Muscle layer of colon (tissue), 2 donors: ENCODE measurements at regions not wholly inside any gene's neighbourhood (a gene's known extent, or its start where the extent isn't known, plus 50 kb on each side); places are given as distances from the start of the nearest gene placed in this dataset.

Experiments used
- H3K27ac ChIP-seq: one replicate; pipeline ENCODE4 v1.7.0; 2013; ENCODE audit warnings: low read depth, mild to moderate bottlenecking, low read length, moderate library complexity
- H3K27me3 ChIP-seq, 2 donors: one replicate each; pipeline ENCODE4 v1.7.0; 2013; ENCODE audit warnings: low read length in 2 of 2, mild to moderate bottlenecking in 2 of 2; ENCODE audit not compliant: insufficient read depth in 2 of 2, control insufficient read depth in 1 of 2
- H3K36me3 ChIP-seq: one replicate; pipeline ENCODE4 v1.7.0; 2013; ENCODE audit warnings: mild to moderate bottlenecking, low read length; ENCODE audit not compliant: insufficient read depth
- H3K4me1 ChIP-seq: one replicate; pipeline ENCODE4 v1.7.0; 2013; ENCODE audit warnings: mild to moderate bottlenecking, low read length; ENCODE audit not compliant: insufficient read depth
- H3K4me3 ChIP-seq, 2 donors: one replicate each; pipeline ENCODE4 v1.7.0; 2013; ENCODE audit warnings: low read length in 2 of 2, low read depth in 1 of 2, mild to moderate bottlenecking in 1 of 2, moderate library complexity in 1 of 2
- H3K9ac ChIP-seq: one replicate; pipeline ENCODE4 v1.7.0; 2013; ENCODE audit warnings: low read length
- H3K9me3 ChIP-seq: one replicate; pipeline ENCODE4 v1.7.0; 2013; ENCODE audit warnings: mild to moderate bottlenecking, low read length
- donor health status: abdominal sarcoma.
- donor health status: Adenocarcinoma of cecum.

DNA sequence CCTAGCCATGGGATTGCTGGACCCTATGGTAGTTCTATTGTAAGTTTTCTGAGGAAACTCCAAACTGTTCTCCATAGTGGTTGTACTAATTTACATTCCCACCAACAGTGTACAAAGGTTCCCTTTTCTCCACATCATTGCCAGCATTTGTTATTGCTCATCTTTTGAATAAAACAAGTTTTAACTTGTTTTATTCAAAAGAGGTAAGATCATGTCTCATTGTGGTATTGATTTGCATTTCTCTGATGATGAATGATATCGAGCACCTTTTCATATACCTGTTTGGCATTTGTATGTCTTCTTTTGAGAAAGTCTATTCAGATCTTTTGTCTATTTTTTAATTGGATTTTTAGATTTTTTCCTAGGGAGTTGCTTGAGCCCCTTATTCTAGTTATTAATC is 819.1 kb downstream of the TUSC7 start:
- Histone ChIP-seq H3K4me3 (no peak overlapping the region), H3K9me3 (no peaks in the 10 kb centered on the region), H3K27ac (no peak overlapping the region), H3K4me1 (no peaks in the 10 kb centered on the region), H3K27me3 (no peaks in the 10 kb centered on the region), H3K36me3 (no peaks in the 10 kb centered on the region), H3K9ac (no peak overlapping the region)

DNA sequence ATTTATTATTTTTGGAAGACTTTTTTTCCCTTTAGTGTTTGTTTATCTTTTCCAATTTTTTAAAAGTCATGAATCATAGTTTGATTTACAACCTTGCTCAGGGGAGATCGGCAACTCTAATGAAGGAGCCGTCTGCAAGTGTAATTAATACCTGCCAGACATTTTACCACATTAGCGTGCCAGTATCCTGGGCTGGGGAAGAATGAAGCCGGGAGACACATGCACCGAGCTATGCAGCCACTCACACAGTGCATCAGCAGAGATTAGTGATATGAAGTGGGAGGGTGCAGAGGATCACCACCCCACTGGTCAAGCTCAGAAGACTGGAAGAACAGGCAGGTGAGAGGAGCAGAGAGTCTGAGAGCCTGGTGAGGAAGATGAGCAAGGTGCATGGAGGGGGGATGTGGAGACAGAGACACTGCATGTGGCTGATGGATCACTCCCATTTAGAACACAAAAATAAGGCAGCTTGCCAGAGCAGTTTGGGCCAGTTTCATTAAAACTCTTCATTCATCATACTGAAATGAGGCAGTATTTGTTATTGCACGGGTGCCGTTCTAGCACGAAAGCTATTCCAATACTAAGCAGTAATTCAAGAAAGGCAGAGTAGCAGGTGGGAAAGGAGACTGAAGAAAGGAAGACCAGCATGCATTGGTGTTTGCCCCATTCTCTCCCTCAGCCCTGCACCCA is 821.6 kb downstream of the TUSC7 start:
- H3K4me1 ChIP-seq: no peaks in the 10 kb centered on the region
- H3K4me3 ChIP-seq: no peak overlapping the region
- H3K9me3 ChIP-seq: no peaks in the 10 kb centered on the region
- H3K27ac ChIP-seq: no peak overlapping the region
- no peaks in the 10 kb centered on the region for H3K27me3 ChIP-seq
- no peak overlapping the region for H3K9ac ChIP-seq
- H3K36me3 ChIP-seq: no peaks in the 10 kb centered on the region

DNA sequence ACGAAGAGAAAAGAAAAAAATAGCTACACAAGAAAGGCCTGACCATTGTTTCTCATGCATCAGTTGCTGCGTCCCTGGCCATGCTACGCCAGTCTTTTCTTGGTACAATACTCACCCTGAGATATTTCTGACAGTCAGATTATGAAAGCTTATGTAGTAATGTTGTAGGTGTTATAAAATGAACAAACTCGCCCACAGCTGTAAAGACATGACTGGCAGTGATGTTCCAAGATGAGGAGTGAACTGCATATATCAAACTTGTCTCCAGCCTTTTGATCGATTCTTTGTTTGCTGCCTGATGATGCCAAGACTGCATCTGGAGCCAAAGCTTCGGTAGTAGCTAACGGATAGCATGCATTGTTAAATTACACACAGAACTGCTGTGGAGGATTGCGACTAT is 822.7 kb downstream of the TUSC7 start:
- Histone ChIP-seq H3K4me3 (no peak overlapping the region), H3K27me3 (no peaks in the 10 kb centered on the region), H3K9ac (no peak overlapping the region), H3K9me3 (no peaks in the 10 kb centered on the region), H3K36me3 (no peaks in the 10 kb centered on the region), H3K4me1 (no peaks in the 10 kb centered on the region), H3K27ac (no peak overlapping the region)

DNA sequence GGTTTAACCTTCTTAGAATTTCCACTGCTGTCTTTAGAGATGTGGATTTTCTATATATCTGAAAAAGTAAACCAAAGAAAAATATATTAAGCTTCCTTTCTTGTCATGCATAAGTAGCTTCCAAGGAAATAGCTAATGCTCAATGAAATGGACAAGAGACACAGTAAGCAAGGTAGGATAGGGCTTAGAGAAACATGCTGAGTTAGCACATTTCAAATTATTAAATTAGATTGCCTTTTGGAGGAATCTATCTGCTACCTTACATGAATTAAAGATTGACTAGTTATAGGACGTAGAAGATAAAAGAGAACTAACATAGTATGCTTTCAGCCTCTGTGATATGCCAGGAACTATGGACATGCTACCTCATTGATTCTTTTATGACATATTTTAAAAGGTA is 824.6 kb downstream of the TUSC7 start:
- Histone ChIP-seq H3K9ac (no peak overlapping the region), H3K27ac (no peak overlapping the region), H3K4me3 (no peak overlapping the region)

DNA sequence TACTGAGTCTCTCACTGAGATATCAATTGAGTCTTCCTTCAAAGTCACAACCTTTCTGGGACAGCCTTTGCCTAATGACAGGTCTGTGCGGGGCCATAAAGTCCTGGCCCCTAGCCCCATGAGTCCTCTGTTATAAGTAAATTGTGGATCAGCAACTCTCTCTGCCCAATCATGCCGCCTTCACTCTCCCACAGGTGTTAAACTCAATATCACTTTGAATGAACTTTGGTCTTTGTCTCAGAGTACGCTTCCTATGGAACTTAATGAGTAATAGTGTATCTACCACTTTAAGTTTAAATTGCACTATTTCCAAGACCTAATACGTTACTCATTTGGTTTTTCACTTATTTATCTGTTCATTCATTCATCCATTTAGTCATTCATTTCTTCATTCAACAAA is 826.4 kb downstream of the TUSC7 start:
- Histone ChIP-seq H3K4me1 (peaks cover 5% of the 10 kb centered on the region), H3K27ac (no peak overlapping the region), H3K4me3 (no peak overlapping the region), H3K9ac (no peak overlapping the region), H3K9me3 (no peaks in the 10 kb centered on the region), H3K27me3 (no peaks in the 10 kb centered on the region), H3K36me3 (no peaks in the 10 kb centered on the region)

More for the DNA sequence above, 824.6 kb downstream of the TUSC7 start:
- H3K4me1 ChIP-seq: no peaks in the 10 kb centered on the region
- no peaks in the 10 kb centered on the region for H3K9me3 ChIP-seq
- H3K36me3 ChIP-seq: no peaks in the 10 kb centered on the region
- no peaks in the 10 kb centered on the region for H3K27me3 ChIP-seq

DNA sequence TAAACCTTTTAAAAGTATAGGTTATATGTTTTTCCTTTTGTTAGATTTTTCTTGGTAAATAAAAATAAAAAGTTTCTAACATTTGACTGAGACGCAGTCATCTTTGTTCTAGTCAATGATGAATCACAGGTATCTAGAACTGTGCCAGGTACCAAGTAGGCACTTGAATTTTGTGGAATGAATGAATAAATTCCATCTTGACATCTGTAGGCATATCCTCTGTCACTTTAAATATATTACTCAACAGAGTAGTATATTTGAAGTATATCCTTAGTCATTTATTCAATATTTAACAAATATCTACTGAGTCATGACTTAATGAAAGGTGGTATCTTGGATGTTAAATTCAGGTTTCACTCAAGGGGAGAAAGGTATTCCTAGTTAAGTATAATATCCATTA is 828.4 kb downstream of the TUSC7 start:
- Histone ChIP-seq H3K4me3 (no peak overlapping the region), H3K36me3 (no peaks in the 10 kb centered on the region), H3K9ac (no peak overlapping the region), H3K27me3 (no peaks in the 10 kb centered on the region), H3K9me3 (no peaks in the 10 kb centered on the region), H3K27ac (no peak overlapping the region), H3K4me1 (peaks cover 5% of the 10 kb centered on the region)

DNA sequence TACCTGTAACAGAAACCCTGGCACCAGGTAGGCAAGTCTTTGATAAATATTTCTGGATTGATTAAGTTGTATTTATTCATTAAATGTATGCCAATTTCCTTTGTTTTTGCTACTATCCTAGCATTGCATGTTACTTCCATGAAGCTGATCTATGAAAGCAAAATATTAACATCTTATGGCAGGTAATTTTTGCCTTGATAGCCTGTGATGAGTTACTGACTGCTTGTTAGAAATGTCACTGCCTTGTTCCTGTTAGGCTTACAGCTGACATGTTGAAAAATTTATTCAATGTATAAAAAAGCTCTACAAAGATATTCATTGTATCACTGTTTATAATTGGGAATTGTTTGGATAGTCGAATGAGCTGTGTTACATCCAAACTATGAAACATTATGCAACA is 830.1 kb downstream of the TUSC7 start:
- H3K36me3 ChIP-seq: no peaks in the 10 kb centered on the region
- no peaks in the 10 kb centered on the region for H3K27me3 ChIP-seq
- no peak overlapping the region for H3K27ac ChIP-seq

DNA sequence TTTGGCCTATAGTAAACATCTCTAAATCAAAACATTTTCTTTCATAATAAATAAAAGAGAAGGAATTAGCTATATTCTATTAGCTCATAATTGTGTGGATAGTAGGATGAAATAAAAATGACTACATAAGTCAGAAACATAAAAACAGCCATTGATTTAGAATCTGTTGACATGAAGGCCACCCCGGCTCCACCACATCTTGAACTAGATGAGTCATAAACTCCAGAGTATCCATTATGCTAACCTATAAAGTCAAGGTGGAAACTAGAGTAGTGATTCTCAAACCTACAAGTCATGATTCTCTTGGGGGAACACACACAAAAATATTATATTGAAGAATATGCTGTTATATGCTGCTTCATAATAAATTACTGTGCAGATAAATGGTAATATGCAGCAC is 831.0 kb downstream of the TUSC7 start:
- H3K4me3 ChIP-seq: no peak overlapping the region
- no peak overlapping the region for H3K27ac ChIP-seq
- no peak overlapping the region for H3K9ac ChIP-seq
- H3K9me3 ChIP-seq: no peaks in the 10 kb centered on the region
- peaks cover 5% of the 10 kb centered on the region for H3K4me1 ChIP-seq
- H3K36me3 ChIP-seq: no peaks in the 10 kb centered on the region
- no peaks in the 10 kb centered on the region for H3K27me3 ChIP-seq

More for the DNA sequence above, 830.1 kb downstream of the TUSC7 start:
- peaks cover 5% of the 10 kb centered on the region for H3K4me1 ChIP-seq
- no peak overlapping the region for H3K4me3 ChIP-seq
- no peak overlapping the region for H3K9ac ChIP-seq
- no peaks in the 10 kb centered on the region for H3K9me3 ChIP-seq

DNA sequence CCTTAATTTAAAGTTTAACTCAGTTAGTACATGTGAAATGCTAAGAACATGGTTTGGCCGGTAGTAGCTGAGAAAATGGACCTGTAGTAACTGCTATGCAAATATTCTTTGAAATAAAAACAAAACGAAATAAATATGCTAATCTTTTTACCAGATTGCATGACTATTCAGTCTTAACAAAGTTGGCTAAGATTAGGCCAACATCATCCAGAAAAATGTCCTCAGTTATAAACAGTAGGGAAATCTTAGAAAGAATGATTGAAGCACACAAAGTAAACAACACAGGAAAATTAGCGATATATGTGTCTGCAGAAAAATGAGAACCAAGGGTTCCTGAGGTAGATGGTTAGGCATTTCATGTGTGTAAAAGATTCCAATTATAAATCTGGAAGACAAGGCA is 832.1 kb downstream of the TUSC7 start:
- Histone ChIP-seq H3K36me3 (no peaks in the 10 kb centered on the region), H3K9me3 (no peaks in the 10 kb centered on the region), H3K9ac (no peak overlapping the region), H3K27ac (no peak overlapping the region), H3K27me3 (no peaks in the 10 kb centered on the region), H3K4me1 (peaks cover 5% of the 10 kb centered on the region), H3K4me3 (no peak overlapping the region)

DNA sequence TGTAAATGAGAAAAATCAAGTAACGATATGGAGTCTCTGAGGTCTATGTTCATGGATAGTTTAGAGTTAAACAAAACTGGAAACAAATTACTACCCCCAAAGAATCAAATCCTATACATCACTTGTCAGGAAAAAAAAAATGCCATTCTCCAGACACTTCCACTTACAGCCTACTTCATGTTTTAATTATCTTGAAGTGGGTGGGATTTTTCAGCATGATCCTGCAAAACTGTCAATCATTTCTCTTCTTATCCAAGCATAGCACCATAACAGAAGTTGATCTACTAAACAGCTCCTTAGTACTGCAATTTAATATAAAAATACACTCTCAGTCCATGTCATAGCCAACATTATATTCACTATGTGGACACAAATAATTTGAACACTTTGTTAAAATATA is 833.9 kb downstream of the TUSC7 start:
- Histone ChIP-seq H3K4me3 (no peak overlapping the region), H3K4me1 (peaks cover 5% of the 10 kb centered on the region), H3K36me3 (no peaks in the 10 kb centered on the region), H3K9ac (no peak overlapping the region), H3K27me3 (no peaks in the 10 kb centered on the region), H3K9me3 (no peaks in the 10 kb centered on the region), H3K27ac (no peak overlapping the region)

DNA sequence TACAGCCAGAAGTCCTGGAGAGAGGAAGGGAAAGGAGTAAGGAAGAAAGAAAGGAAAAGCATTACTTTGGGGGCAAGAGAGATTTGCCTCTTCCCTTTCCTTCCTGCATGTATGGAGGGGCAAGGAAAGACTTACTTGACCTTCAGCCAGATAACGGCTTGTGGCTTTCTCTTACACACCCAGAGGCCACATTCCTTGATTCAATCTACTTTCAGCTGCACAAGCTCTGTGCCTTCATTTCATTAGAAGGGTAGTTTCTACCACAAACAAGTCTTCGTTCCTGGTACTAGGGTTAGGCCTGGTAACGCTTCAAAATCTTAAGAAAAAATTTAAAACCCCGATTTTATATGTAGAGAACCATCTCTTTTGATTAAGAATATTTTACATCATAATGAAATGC is 835.9 kb downstream of the TUSC7 start:
- H3K4me1 ChIP-seq: peaks cover 5% of the 10 kb centered on the region
- H3K27ac ChIP-seq: no peak overlapping the region
- no peaks in the 10 kb centered on the region for H3K36me3 ChIP-seq
- no peaks in the 10 kb centered on the region for H3K27me3 ChIP-seq
- no peak overlapping the region for H3K4me3 ChIP-seq
- no peaks in the 10 kb centered on the region for H3K9me3 ChIP-seq
- H3K9ac ChIP-seq: no peak overlapping the region

DNA sequence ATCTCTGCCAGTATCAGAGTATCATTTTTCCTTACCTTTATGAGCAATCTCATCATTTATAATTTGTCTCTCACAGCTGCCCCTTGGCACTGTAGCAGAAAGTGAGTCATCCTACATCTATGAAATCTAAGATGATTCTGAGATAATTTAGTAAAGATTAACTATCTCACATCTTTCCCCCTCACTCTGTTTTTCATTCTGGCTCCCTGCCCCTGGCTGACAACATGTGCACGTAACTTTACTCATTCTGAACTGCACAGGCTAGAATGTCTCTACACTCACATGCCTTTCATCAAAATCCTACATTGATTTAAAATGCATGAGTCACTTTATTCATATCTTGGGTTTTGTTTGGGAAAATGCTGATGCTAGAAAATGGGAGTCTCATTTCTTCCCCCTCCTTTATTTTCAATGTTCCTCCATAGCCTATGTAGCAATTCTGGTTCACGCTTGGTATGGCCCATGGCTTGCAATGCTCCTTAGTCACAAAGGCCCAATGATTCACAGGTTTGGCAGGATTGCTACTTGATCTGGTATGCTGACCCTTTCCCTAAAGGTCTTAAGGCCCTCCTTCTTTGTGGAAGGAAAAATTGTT is 838.5 kb downstream of the TUSC7 start:
- Histone ChIP-seq H3K9me3 (no peaks in the 10 kb centered on the region), H3K4me3 (no peak overlapping the region), H3K4me1 (no peaks in the 10 kb centered on the region), H3K27me3 (no peaks in the 10 kb centered on the region), H3K36me3 (no peaks in the 10 kb centered on the region), H3K9ac (no peak overlapping the region), H3K27ac (no peak overlapping the region)
